ENCODE measurements at regions not wholly inside any gene's neighbourhood (a gene's known extent, or its start where the extent isn't known, plus 50 kb on each side); places are given as distances from the start of the nearest gene placed in this dataset.

DNA sequence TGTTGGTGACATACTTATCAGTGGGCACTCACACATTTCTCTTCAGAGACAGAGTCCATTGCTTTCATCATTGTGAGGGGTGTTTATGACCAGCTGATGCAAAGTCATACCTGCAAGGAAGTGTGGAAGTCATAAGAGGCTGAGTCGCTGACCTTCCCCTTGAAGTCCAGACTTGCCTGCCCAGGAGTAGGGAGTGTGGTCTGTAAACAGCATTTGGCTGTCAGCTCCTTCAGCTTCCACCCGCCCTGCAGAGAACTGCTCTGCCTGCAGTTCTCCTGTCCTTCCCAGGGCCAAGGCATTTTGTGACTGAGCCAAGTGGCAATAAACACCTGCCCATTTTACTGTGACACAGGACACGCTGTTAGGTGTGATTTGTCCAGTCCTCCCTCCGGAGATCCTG lies 801.3 kb downstream of the BCL11B start:
- TF ChIP-seq, protein P1, sequence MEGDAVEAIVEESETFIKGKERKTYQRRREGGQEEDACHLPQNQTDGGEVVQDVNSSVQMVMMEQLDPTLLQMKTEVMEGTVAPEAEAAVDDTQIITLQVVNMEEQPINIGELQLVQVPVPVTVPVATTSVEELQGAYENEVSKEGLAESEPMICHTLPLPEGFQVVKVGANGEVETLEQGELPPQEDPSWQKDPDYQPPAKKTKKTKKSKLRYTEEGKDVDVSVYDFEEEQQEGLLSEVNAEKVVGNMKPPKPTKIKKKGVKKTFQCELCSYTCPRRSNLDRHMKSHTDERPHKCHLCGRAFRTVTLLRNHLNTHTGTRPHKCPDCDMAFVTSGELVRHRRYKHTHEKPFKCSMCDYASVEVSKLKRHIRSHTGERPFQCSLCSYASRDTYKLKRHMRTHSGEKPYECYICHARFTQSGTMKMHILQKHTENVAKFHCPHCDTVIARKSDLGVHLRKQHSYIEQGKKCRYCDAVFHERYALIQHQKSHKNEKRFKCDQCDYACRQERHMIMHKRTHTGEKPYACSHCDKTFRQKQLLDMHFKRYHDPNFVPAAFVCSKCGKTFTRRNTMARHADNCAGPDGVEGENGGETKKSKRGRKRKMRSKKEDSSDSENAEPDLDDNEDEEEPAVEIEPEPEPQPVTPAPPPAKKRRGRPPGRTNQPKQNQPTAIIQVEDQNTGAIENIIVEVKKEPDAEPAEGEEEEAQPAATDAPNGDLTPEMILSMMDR (IDR thresholded peaks at IDR 0.05): no peak
- no peak for TF ChIP-seq POLR2A (IDR thresholded peaks at IDR 0.05)
